ENCODE measurements at regions not wholly inside any gene's neighbourhood (a gene's known extent, or its start where the extent isn't known, plus 50 kb on each side); places are given as distances from the start of the nearest gene placed in this dataset.

GRCh38 chr1:181178241-181178879, 89.9 kb downstream of the IER5 start:
- TF ChIP-seq CTCF (IDR thresholded peaks at IDR 0.05): no peak
- no peak overlapping the region for H3K27ac ChIP-seq
- DNase-seq (ENCODE audit: low spot score): no peak

GRCh38 chr1:181179279-181179986, 90.9 kb downstream of the IER5 start:
- Histone ChIP-seq H3K9me3 (no peaks in the 10 kb centered on the region), H3K4me3 (no peak overlapping the region), H3K4me1 (ENCODE audit: control insufficient read depth in 1 of 2, low read depth in 2 of 2) (peaks cover 0 to 9% of the 10 kb centered on the region in 2 donors), H3K36me3 (no peaks in the 10 kb centered on the region), H3K27ac (no peak overlapping the region), H3K27me3 (replicated peaks; ENCODE audit: insufficient read depth) (no peaks in the 10 kb centered on the region)
- no peak for TF ChIP-seq CTCF (IDR thresholded peaks at IDR 0.05)
- DNase-seq (ENCODE audit: low spot score) (no peak), ATAC-seq (ENCODE audit: insufficient number of reproducible peaks, low FRiP score, low read depth) (no peak)

More at GRCh38 chr1:181178241-181178879, 89.9 kb downstream of the IER5 start:
- no peak for ATAC-seq (ENCODE audit: insufficient number of reproducible peaks, low FRiP score, low read depth)
- no peaks in the 10 kb centered on the region for H3K36me3 ChIP-seq
- H3K4me3 ChIP-seq: no peak overlapping the region
- peaks cover 0 to 9% of the 10 kb centered on the region in 2 donors for H3K4me1 ChIP-seq (ENCODE audit: control insufficient read depth in 1 of 2, low read depth in 2 of 2)
- H3K27me3 ChIP-seq (replicated peaks; ENCODE audit: insufficient read depth): no peaks in the 10 kb centered on the region
- no peaks in the 10 kb centered on the region for H3K9me3 ChIP-seq

- Histone ChIP-seq H3K27ac (no peak overlapping the region), H3K4me1 (ENCODE audit: control insufficient read depth in 1 of 2, low read depth in 2 of 2) (peaks cover 0 to 9% of the 10 kb centered on the region in 2 donors), H3K4me3 (no peak overlapping the region), H3K9me3 (no peaks in the 10 kb centered on the region), H3K36me3 (no peaks in the 10 kb centered on the region), H3K27me3 (replicated peaks; ENCODE audit: insufficient read depth) (no peaks in the 10 kb centered on the region)
- no peak for TF ChIP-seq CTCF (IDR thresholded peaks at IDR 0.05)
- ATAC-seq (ENCODE audit: insufficient number of reproducible peaks, low FRiP score, low read depth): no peak
- no peak for DNase-seq (ENCODE audit: low spot score)
These were observed 91.5 kb downstream of the IER5 start for GRCh38 chr1:181179987-181180365.

GRCh38 chr1:181180407-181181031, 92.0 kb downstream of the IER5 start:
- Histone ChIP-seq H3K27me3 (replicated peaks; ENCODE audit: insufficient read depth) (no peaks in the 10 kb centered on the region), H3K4me3 (no peak overlapping the region), H3K36me3 (no peaks in the 10 kb centered on the region), H3K27ac (no peak overlapping the region), H3K9me3 (no peaks in the 10 kb centered on the region), H3K4me1 (ENCODE audit: control insufficient read depth in 1 of 2, low read depth in 2 of 2) (peaks cover 0 to 9% of the 10 kb centered on the region in 2 donors)
- ATAC-seq (ENCODE audit: insufficient number of reproducible peaks, low FRiP score, low read depth) (no peak), DNase-seq (ENCODE audit: low spot score) (no peak)
- TF ChIP-seq CTCF (IDR thresholded peaks at IDR 0.05): no peak

- Histone ChIP-seq H3K36me3 (no peaks in the 10 kb centered on the region), H3K4me3 (no peak overlapping the region), H3K9me3 (no peaks in the 10 kb centered on the region), H3K4me1 (ENCODE audit: control insufficient read depth in 1 of 2, low read depth in 2 of 2) (peaks cover 0 to 9% of the 10 kb centered on the region in 2 donors), H3K27me3 (replicated peaks; ENCODE audit: insufficient read depth) (no peaks in the 10 kb centered on the region), H3K27ac (no peak overlapping the region)
- no peak for DNase-seq (ENCODE audit: low spot score)
- no peak for TF ChIP-seq CTCF (IDR thresholded peaks at IDR 0.05)
- ATAC-seq (ENCODE audit: insufficient number of reproducible peaks, low FRiP score, low read depth): no peak
These were observed 93.5 kb downstream of the IER5 start for GRCh38 chr1:181181792-181182585.

Data from thoracic aorta (tissue), 2 donors.